ENCODE measurements at regions not wholly inside any gene's neighbourhood (a gene's known extent, or its start where the extent isn't known, plus 50 kb on each side); places are given as distances from the start of the nearest gene placed in this dataset.
A peak's percentile ranks its signal among the peaks of the same experiment; 100 is the strongest.

- POLR2A ChIA-PET = no interaction called here
- DNase-seq (ENCODE audit: low read depth, low spot score) = no peak
- H3K4me3 ChIP-seq (ENCODE audit: low read depth, low read length) = no peak overlapping the region
- no peak for TF ChIP-seq CTCF (IDR thresholded peaks at IDR 0.05; ENCODE audit: insufficient read depth, low read length, missing control alignments)
- CTCF ChIA-PET = no interaction called here
Observed at GRCh38 chr1:194369622-194370021, 1183.2 kb upstream of the B3GALT2 start.

- H3K4me3 ChIP-seq (ENCODE audit: low read depth, low read length) = no peak overlapping the region
- TF ChIP-seq CTCF (IDR thresholded peaks at IDR 0.05; ENCODE audit: insufficient read depth, low read length, missing control alignments) = no peak
- DNase-seq (ENCODE audit: low read depth, low spot score) = peak; percentile 21
- ChIA-PET POLR2A (no interaction called here), CTCF (no interaction called here)
Observed at GRCh38 chr1:194369060-194369459, 1182.6 kb upstream of the B3GALT2 start.

- POLR2A ChIA-PET = no interaction called here
- CTCF ChIA-PET = no interaction called here
- TF ChIP-seq CTCF (IDR thresholded peaks at IDR 0.05; ENCODE audit: insufficient read depth, low read length, missing control alignments) = no peak
- no peak for DNase-seq (ENCODE audit: low read depth, low spot score)
- no peak overlapping the region for H3K4me3 ChIP-seq (ENCODE audit: low read depth, low read length)
Observed at GRCh38 chr1:194367121-194367520, 1180.7 kb upstream of the B3GALT2 start.

GRCh38 chr1:194366705-194367104, 1180.3 kb upstream of the B3GALT2 start:
- DNase-seq (ENCODE audit: low read depth, low spot score) = peak; percentile 36
- ChIA-PET POLR2A (no interaction called here), CTCF (no interaction called here)
- TF ChIP-seq CTCF (IDR thresholded peaks at IDR 0.05; ENCODE audit: insufficient read depth, low read length, missing control alignments) = no peak
- no peak overlapping the region for H3K4me3 ChIP-seq (ENCODE audit: low read depth, low read length)

GRCh38 chr1:194362327-194362726, 1175.9 kb upstream of the B3GALT2 start:
- DNase-seq (ENCODE audit: low read depth, low spot score) = no peak
- ChIA-PET CTCF (no interaction called here), POLR2A (no interaction called here)
- TF ChIP-seq CTCF (IDR thresholded peaks at IDR 0.05; ENCODE audit: insufficient read depth, low read length, missing control alignments) = no peak
- H3K4me3 ChIP-seq (ENCODE audit: low read depth, low read length) = no peak overlapping the region

- no peak overlapping the region for H3K4me3 ChIP-seq (ENCODE audit: low read depth, low read length)
- TF ChIP-seq CTCF (IDR thresholded peaks at IDR 0.05; ENCODE audit: insufficient read depth, low read length, missing control alignments) = no peak
- DNase-seq (ENCODE audit: low read depth, low spot score) = no peak
- ChIA-PET CTCF (no interaction called here), POLR2A (no interaction called here)
Observed at GRCh38 chr1:194361374-194362131, 1175.1 kb upstream of the B3GALT2 start.

Data from AG04449 (cell line).